NCI-H2029 treated with DMSO at 0.1 percent for 48 hours (cell line): ENCODE measurements at regions not wholly inside any gene's neighbourhood (a gene's known extent, or its start where the extent isn't known, plus 50 kb on each side); places are given as distances from the start of the nearest gene placed in this dataset.
"Not testable (repeated sequence)": the region's sequence is repeated elsewhere in the genome, so short reads cannot be mapped to it uniquely, and the experiment has no call there.

Experiments
- DNase-seq: peaks from one replicate; lab custom pipeline; 2025; lab: John Stamatoyannopoulos, UW

DNA sequence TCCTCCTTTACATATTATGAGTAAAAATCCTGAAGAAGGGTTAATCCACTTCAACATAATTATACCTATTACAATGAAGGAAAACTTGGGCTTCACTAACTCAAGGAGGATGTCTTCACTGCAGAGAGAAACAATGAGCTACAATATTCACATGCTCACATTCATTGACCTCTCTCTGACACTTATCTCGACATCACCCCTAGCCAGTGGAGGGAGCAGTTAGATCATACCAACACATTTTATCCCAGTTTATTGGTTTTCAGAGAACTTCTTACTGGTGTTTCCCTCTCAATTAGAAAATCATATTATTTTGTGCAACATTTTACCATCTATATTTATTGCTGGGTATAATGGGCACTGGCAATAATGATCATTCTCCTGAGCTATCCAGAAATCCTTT is 646.5 kb downstream of the TENT5A start:
- no peak for DNase-seq

DNA sequence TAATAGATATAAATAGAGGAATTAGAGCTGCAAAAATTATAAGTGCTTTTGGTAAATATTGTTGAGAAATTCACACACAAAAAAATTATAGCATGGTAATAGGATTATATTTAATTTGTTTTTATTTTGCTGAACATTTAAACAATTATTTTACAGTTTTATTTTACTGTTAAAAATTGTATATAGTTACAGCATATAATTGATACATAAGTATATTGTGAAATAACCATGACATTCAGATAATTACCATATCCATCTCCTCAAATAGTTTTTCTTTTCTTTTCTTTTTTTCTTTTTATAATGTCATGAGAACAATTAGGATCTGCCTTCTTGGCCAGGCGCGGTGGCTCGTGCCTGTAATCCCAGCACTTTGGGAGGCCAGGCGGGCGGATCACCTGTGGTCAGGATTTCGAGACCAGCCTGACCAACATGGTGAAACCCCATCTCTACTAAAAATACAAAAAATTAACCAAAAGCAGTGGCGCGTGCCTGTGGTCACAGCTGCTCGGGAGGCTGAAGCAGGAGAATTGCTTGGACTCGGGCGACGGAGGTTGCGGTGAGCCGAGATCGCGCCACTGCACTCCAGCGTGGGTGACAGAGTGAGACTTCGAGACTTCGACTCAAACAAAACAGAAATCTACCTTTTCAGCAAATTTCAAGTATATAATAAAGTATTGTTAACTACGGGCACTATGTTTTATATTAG is 654.2 kb downstream of the TENT5A start:
- no peak for DNase-seq

DNA sequence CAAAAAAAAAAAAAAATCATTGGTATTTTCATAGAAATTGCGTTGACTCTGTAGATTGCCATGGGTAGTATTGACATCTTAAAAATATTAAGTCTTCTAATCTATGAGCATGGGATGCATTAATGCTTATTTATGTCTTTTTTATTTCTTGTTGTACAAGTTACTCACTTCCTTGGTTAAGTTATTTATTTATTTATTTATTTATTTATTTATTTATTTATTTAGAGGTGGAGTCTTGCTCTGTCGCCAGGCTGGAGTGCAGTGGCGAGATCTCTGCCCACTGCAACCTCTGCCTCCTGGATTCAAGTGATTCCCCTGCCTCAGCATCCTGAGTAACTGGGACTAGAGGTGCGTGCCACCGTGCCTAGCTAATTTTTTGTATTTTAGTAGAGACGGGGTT is 656.0 kb downstream of the TENT5A start:
- DNase-seq: not testable (repeated sequence)

DNA sequence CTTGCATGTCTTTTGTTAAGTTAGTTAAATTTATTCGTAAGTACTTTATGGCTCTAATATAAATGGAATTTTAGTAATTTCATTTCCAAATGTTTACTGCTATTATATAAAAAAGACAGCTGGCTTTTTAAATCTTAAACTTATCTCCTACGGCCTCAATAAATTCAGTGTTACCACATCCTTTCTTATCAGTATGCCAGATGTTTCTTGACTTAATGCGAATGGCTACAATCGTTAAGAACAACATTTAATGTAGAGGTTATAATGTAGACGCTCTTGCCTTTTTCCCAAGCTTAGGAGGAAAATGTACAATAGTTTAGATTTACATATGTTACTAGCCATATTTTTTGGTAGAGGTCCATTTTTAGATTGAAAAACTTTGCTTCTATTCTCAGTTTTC is 659.4 kb downstream of the TENT5A start:
- no peak for DNase-seq

DNA sequence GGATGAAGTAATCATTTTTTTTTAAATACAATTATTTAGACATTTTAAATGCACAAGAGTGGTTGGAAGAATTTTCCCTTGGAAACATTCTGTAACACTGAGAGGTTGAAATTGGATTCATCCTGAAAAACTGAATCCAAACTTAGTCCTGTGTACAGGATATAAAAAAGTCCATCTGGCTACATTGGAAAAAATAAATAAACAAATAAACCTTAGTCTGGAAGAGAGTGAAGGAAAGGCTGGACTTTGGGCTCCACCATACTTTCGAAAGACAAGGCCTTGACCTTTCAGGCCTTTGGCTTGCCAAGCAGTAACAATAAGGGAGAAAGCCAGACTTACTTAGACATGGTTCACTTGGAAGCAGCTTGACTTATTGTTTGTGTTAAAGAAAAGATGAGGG is 664.3 kb downstream of the TENT5A start:
- no peak for DNase-seq

DNA sequence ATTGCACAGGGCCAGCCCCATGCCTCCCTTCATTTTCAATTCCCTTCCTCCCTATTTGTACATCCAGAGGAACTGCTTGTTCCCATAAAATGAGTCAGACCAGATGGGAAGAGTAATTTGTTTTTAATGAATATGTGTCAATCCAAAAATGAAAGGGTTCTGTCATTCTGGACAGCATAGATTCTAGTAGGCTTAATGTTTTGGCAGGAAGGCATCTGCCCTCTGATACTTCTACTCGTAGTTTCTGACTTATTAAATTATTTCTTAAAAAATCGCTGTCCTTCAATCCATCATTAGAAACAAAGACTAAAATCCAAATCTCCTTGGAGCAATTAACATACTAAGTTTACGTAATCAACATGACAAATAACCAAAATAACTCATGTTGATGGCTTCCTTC is 665.5 kb downstream of the TENT5A start:
- no peak for DNase-seq

DNA sequence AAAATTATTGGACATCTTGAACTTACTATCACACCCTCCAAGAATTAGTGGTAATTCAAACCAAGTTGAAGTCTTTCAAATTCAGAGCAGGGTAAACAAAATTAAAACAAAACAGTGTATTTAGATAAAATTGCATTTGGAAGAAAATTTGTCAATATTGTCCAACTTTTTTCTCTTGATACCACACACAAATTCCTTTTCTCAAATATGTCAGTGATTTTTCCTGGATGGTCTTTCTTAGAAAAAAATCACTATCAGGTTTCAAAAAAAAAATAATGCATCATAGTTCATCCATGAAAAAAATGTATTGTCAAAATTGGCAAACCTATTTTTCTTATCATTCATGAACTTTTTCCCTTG is 667.1 kb downstream of the TENT5A start:
- no peak for DNase-seq

DNA sequence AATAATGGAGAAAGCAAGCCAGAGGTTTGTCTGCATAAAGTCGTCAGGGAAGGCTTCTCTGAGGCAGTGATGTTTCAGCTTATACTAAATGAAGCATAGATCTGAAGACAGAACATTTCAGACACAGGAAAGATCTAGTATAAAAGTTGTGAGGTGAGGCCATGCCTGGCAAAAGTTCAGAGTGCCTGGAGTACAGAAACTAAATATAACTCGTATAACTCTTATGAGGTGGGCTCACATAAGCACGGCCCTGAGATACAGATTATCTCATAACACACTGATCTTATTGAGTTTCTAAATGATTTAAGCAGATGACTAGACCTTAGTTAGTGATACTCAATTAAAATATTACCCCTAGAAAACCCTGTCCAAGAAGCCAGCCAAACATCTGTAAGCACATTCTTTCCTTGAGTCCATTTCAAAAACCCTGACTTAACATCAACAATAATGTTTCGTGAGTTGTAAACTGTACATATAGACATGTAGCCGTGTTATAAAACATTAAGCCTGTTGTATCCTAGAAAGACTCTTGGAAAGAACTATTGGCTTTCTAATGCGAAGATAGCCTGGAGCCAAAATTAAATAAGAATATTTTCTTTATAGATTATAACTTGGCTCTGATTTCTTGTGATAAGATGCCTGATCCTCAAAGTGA is 667.6 kb downstream of the TENT5A start:
- DNase-seq: no peak

DNA sequence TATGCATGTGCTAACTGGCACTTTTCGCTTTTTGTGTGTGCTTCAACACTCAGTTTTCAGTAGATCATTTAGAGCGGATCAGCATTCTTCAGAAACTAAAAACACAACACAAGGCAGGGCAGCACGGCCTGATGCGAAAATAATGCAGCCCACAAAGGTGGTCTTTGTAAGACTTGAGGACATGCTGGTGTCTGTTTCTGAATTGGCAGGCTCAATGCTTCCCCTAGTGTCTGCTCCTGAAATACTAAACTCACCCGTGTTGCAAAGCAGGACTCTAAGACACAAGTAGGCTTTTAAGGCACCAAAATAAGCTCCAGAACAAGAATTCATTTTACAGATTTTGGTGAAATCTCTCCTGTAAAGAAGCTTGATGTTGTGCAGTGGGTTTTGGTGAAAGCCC is 676.5 kb downstream of the TENT5A start:
- no peak for DNase-seq

DNA sequence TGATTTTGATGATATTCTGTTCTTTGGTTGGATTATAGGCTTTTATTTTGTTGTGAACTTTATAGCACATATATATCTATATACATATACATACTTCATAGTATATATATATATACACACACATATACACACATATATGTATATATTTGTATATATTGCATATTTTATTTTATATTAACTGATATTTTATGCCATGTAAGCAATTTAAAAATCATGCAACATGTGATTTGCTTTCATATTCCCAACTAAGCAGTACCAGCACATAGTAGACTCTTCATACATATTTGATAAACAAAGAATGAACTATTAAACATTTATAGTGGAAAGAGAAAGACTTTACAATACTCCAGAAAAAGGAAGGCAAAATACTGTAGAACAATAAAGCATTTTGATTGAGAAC is 679.2 kb downstream of the TENT5A start:
- DNase-seq: no peak

DNA sequence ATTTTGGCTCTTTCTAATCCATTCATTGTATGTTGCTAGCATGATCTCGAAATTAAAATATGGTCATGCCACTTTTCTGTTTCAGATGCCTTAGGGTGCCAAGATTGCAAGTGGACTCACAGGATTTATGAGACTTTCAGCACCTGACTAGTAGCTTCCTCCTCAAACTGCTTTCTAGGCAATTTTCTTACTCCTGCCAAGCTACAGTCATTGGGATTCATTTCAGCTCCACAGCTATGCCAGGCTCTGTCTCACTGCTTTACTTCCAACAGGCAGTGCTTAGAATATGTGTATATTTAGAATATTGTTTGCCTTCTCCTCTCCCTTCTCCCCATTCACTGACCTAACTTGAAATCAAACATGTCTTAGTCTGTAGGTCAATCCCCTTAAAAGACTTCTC is 681.4 kb downstream of the TENT5A start:
- no peak for DNase-seq

DNA sequence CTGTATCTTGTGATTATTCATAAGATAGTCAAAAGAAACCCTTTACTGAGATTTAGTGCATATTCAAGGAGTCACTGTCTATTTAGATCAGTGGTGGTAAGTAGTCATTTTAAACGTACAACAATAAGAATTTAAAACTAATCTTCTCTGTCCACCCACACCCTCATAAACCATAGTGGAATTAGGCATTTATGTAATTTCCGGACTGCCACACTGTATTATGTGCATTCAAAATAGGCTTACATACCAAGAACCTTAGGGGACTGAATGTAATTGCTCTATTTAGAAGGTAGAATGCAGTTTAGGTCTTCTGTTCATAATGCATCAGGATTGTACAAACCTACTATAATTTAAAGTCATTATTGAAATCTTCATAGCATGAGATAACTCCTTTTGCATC is 685.4 kb downstream of the TENT5A start:
- DNase-seq: no peak

DNA sequence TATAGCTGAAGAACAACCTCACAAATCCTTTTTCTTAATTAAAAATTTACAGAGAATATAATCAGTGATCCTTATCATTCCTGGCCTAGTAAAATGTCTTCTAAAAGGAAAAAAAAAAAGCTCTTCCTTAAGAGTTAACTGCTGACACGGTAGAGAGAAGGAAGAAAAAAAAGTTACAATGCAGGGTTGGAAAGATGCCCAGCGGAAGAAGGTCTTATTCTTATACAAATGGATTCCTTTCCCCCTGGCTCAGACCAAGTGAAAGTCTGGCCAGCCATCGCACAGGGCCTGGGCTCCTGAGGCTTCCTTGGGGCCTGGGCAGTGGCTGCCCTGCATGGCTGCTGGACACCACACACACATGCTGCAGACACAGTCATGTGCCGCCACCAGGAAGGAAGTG is 688.6 kb downstream of the TENT5A start:
- no peak for DNase-seq

DNA sequence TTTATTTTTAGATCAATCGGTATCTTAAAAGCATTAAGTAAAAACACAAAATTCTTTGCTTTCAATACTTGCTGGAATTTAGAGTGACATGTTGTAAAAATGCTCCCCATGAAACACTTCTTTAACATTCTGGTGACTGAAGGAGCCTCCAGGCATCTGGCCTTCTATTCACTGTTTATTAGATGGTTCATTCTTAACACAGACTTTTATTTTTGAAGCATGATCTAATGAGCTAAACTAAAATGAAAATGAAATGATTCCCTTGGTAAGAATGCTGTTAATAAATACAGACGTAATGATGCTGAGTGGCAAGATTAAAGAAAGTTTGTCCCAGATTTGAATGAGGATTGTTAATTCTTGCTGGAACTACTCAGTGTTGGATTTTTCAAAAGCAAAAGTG is 698.4 kb downstream of the TENT5A start:
- no peak for DNase-seq

DNA sequence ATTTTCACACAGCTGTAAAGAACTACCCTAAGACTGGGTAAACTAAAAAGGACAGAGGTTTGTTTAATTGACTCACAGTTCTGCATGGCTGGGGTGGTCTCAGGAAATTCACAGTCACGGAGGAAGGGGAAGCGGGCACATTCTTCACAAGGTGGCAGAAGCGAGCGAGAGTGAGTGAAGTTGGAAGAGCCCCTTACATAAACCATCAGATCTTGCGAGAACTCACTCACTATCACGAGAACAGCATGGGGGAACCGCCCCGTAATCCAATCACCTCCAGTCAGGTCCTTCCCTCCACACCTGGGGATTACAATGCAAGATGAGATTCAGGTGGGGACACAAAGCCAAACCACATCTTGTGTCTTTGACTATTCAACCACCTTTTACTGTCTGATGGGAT is 700.5 kb downstream of the TENT5A start:
- DNase-seq: no peak

DNA sequence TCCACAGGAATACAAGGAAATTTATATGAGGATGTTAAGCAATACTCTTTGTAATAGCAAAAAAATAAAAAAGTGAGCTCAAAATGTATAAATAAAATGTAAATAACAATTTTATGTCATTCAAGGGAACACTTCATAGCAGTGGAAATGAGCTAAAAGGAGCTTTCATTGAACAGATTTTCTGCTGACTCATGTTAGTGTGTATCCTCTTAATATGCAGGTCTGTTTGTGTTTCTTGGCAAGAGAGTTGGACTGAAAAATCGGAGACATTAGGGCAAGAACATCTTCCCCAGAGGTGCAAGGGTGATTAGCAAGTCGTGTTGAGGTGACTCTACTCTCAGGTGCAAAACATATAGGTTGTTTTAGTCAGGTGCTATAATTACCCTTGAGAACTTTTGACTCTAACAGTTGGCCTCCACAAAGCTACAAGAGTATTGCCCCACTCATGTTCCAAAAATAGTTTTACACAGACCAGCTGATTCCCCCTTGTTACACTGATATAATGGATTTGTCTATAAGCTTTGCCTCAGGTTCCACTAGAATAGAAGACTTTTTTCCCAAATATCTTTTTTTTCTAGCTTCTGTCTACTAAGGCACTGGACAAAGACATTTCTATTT is 702.9 kb downstream of the TENT5A start:
- DNase-seq: no peak

DNA sequence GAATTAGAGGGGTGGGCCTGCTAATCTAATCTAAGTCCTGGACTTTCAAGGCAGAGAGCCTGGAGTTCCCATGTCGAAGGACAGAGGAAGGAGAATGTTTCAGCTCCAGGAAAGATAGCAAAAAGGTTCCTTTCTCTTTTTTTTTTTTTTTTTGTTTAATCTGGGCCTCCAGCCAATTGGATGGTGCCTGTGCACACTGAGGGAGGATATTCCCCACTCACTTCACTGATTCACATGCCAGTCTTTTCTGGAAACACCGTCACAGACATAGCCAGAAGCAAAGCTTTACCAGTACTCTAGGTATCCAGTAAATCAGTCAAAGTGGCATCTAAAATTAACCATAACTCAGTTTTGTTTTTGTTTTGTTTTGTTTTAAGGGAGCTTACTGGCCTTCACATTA is 721.1 kb downstream of the TENT5A start:
- peak; percentile 17 for DNase-seq

DNA sequence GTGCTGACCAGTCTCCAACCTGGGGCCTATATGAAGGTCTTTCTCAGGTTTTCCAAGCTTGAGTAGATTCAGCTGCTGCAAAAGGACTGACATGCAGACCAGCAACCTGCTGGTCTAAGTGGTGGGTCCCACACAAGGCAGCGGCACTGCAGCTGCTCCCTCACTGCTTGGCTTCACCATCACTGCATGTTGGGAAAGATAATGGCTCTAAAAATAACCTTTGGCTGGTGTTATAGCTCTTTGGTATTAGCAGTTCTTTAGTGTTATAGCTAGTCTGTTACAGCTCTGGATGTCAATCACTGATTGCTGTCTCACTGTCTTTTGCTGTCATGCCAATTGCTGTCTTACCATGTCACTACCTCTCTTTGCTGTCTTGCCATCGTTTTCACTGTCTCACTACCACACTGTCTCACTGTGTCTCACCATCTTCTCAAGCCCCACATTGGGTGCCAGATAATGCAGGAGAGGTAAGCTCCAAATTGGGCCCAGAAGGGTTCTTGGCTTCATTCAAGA is 726.4 kb downstream of the TENT5A start:
- no peak for DNase-seq

DNA sequence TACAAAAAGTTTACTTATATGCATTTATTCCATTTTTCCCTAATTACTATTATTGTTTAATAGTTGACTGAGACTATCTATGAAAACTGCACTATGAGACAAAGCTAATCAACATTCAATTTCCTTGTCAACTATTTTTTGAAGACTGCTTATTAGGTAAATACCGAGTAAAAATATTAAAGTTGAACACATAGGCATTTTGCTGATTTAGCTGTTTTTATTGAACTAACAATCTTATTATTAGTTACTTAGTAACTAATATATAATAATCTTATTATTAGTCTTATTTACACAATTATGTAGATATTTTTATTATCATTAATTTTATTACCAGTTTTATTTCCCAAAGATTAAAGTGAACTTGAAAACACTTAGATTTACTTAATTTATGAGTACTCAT is 728.8 kb downstream of the TENT5A start:
- no peak for DNase-seq

DNA sequence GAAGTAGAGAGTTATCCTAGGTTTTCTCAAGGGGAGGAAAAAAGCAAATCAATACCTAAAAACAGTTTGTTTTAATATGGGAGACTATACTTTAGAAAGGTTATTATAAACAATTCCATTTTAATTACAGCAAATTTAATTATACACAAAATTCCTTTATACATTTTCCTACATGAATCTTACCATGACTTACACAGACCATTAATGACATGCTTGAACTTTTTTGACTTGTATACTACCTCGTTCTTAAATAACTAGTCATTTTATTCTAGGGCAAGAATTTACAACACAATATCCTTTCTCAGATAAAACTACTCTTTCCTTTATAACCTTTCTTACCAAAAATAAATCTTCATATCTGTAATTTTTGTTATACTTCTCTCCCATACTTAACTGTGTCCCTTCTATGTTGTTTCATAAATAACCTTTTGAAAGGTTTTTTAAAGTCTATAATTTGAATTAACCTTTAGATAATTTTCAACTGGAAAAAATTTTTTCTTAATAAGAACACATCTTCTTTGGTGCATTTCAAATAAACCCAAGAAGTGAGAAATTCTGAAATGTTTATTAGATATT is 729.4 kb downstream of the TENT5A start:
- no peak for DNase-seq

DNA sequence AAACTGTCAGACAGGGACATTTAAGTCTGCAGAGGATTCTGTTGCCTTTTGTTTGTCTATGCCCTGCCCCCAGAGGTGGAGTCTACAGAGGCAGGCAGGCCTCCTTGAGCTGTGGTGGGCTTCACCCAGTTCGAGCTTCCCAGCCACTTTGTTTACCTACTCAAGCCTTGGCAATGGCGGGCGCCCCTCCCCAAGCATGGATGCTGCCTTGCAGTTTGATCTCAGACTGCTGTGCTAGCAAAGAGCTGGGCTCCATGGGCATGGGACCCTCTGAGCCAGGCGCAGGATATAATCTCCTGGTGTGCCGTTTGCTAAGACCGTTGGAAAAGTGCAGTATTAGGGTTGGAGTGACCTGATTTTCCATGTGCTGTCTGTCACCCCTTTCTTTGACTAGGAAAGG is 734.9 kb downstream of the TENT5A start:
- not testable (repeated sequence) for DNase-seq

DNA sequence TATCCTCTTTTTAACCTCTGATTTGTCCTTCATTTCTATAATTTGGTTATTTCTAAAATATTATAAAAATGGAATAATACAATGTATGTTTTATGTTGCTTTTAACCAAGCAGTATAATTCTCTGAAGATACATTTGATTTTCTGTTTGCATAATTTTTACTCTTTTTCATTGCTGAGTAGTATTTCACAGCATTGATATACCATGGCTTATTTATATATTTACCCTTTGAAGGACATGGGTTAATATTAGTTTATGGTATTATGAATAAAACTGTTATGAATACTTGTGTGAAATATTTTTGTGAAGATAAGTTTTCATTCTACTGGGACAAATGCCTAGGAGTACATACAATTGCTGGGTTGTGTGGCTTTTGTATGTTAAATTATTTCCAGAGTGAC is 748.6 kb downstream of the TENT5A start:
- no peak for DNase-seq

DNA sequence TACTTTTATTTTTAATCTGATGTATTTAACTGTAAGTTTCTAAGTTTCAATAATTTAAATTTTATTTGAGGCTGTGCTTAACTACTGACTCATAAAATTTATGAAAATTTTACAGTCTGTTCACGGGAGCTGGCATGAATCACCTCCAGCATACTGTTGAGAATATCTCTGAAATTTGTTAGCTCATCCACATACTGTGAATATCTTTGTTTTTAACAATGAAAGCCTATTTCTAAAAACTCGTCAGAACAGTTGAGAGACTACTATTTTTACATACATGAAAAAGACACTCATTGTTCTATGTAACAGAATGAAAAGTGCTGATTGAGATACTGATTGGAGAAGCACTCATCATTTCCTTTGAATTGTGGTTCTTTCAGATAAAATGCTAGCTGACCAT is 749.3 kb downstream of the TENT5A start:
- no peak for DNase-seq
